Panc1 (cell line): ENCODE measurements at regions not wholly inside any gene's neighbourhood (a gene's known extent, or its start where the extent isn't known, plus 50 kb on each side); places are given as distances from the start of the nearest gene placed in this dataset.
"Not testable (repeated sequence)": the region's sequence is repeated elsewhere in the genome, so short reads cannot be mapped to it uniquely, and the experiment has no call there.

Experiments used
- CTCF ChIP-seq: fragments of 450-650 bp; IDR thresholded peaks from 2 replicates; pipeline ENCODE4 v1.5.1; 2017; ENCODE audit warnings: mild to moderate bottlenecking
- POLR2AphosphoS5 ChIP-seq: IDR thresholded peaks from 2 replicates; pipeline ENCODE4 v1.6.1; 2012; ENCODE audit warnings: mild to moderate bottlenecking, low read depth, low read length, moderate library complexity
- REST ChIP-seq, 2 experiments: IDR thresholded peaks; 2 replicates each; pipeline ENCODE4 v1.6.1; 2011 to 2012; ENCODE audit warnings: low read depth in 2 of 2, control low read depth in 1 of 2, low read length in 1 of 2, mild to moderate bottlenecking in 1 of 2, moderate library complexity in 1 of 2; ENCODE audit not compliant: insufficient read depth in 1 of 2

GRCh38 chr16:29292952-29293471, 113.5 kb downstream of the NPIPB11 start:
- not testable (repeated sequence) for TF ChIP-seq POLR2AphosphoS5; CTCF; REST (IDR thresholded peaks at IDR 0.05; ENCODE audit: insufficient read depth in 1 of 2, low read depth in 2 of 2, low read length in 1 of 2)
